ENCODE measurements at regions not wholly inside any gene's neighbourhood (a gene's known extent, or its start where the extent isn't known, plus 50 kb on each side); places are given as distances from the start of the nearest gene placed in this dataset.

DNA sequence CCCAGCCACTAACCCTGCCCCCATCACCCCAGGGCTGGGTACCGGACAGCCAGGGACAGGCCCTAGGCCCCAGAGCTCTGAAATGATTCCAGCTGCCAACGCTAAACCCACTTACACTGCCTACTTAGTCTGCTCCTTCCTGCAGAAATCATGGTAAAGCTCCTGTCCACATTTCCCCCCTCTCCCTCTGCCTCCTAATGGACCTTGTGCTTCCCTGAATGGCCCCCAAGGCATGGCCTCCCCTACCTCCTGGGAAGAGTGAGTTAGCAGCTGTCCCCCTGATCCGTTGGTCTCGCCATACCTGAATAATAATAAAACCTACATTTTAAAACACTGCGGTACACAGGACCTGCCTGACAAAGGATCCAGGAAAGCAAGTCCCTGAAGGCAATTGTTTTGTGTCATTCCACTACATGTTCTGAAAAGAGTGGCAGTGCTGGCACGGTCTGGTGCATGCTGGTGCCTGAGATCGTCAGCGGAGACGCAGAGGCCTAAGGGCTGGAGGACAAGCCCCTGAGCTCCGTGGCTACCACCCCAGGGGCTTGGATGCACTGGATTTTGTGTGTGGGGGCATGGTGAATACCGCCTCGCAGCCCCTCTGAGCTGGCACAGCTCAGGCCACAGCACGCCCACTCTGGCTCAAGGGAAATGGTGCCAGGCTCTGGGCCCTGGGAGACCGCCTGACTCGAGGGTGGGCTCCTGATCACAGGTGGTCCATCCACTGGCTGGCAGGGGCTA is 186.3 kb downstream of the CTTN start:
- TF ChIP-seq, protein P1, sequence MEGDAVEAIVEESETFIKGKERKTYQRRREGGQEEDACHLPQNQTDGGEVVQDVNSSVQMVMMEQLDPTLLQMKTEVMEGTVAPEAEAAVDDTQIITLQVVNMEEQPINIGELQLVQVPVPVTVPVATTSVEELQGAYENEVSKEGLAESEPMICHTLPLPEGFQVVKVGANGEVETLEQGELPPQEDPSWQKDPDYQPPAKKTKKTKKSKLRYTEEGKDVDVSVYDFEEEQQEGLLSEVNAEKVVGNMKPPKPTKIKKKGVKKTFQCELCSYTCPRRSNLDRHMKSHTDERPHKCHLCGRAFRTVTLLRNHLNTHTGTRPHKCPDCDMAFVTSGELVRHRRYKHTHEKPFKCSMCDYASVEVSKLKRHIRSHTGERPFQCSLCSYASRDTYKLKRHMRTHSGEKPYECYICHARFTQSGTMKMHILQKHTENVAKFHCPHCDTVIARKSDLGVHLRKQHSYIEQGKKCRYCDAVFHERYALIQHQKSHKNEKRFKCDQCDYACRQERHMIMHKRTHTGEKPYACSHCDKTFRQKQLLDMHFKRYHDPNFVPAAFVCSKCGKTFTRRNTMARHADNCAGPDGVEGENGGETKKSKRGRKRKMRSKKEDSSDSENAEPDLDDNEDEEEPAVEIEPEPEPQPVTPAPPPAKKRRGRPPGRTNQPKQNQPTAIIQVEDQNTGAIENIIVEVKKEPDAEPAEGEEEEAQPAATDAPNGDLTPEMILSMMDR (IDR thresholded peaks at IDR 0.05; ENCODE audit: poor library complexity), result no peak
- no peak for TF ChIP-seq EZH2phosphoT487 (IDR thresholded peaks at IDR 0.05; ENCODE audit: low read depth, severe bottlenecking, unreplicated experiment)
- TF ChIP-seq EZH2 (IDR thresholded peaks at IDR 0.05; ENCODE audit: borderline replicate concordance), result no peak
